NCI-H1436 (cell line): ENCODE measurements at regions not wholly inside any gene's neighbourhood (a gene's known extent, or its start where the extent isn't known, plus 50 kb on each side); places are given as distances from the start of the nearest gene placed in this dataset.
"Not testable (repeated sequence)": the region's sequence is repeated elsewhere in the genome, so short reads cannot be mapped to it uniquely, and the experiment has no call there.

Experiments
- DNase-seq: peaks from one replicate; lab custom pipeline; 2025; lab: John Stamatoyannopoulos, UW

DNA sequence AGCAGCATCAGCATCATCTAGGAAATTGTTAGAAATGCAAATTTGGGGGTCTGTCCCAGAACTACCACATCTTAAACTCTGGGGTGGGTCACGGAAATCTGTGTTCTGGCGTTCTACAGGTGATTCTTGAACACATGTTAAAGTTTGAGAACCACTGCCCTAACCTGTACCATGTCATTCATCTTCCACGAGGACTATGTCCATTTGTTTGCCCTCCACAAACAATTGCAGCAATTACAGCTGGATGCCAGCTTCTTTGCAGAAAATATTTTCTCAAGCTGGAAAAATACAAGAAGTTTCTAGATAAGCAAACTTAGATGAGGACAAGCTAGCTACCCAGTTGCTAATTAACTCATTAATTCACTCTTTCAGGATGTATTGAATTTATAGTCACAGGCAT is 54.1 kb downstream of the MAFB start:
- DNase-seq, result no peak

DNA sequence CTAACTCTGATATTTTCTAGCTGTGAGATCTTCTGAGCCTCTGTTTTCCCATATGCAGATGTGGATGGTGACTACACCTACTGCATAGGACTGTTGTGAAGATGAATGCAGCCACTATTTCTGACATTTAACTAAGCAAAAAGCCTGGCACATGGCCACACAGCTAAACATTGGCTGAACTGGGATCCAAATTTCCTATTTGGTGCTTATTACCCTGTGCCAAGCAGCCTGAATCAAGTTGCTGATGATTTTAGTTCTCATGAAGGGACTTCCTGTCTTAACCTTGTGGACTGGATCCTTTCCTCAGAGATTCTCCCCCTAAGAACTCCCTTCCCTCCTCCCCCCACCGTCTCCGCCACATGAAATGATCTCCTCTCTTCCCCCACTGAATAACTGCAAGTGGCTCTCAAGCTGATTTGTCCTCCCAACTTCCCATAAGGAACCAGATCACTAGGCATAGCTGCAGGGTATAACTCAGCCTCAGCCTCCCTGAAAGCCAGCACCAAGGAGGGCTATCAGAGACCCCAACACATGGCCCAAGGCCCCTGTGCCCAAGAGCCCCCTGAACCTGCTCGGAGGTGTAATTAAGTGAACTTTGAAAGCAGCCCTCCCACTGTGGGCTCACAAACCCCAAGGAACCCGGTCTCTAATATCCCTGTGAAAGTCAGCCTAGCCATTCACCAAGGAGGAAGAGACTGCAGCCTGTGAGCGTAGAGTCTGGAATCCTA is 55.7 kb downstream of the MAFB start:
- no peak for DNase-seq

DNA sequence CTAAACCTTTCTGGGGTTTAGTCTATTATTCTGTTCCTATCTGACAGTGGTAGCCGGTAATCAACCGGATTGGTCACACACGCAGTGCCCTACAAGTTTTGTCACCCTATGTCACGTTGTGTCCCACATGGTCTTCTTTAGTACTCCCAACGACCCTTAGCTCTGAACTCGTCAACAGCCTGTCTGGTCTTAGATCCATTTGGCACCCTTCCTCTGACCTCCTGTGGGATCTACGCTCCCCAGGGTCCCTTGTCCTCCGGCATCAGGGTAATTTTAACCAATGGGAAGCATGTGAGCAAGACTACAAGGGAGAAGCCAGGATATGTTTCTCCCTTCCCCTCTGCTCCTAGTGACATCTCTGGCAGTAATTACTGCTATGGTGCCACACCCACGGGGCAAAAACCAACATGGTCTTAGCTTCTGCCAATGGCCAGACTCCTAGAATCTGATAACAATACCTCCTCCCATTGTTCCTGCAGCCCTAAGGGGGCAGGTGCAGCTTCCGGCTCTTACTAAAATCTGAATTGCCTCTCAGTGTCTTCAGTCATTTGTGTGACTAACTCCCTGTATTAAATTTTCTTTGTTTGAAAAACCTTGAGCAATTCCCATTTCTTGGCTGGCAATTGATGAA is 56.6 kb downstream of the MAFB start:
- DNase-seq, result no peak

DNA sequence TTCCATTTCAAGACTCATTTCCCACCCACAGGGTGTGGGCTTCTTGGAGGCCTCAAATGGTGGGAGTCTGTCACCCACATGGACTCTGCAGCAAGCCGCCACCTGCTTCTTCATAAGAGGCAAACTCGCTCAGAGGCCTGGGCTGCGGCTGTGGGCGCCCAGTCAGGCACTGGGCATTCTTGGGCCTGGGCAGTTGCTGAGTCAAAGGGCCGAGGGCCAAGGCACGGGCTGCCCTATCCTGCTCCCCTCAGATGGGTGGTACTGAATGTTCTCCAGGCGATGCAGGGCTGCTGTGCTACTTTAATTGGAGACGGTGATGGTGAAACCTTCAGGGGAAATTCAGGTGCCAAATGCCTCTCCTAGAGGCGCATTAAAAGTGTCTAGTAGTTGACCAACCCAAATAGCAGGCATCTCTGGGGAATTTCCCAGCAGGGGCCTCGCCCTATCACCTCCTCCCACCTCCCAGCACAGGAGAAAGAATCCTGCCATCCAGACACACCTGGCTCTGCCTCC is 57.9 kb downstream of the MAFB start:
- no peak for DNase-seq

DNA sequence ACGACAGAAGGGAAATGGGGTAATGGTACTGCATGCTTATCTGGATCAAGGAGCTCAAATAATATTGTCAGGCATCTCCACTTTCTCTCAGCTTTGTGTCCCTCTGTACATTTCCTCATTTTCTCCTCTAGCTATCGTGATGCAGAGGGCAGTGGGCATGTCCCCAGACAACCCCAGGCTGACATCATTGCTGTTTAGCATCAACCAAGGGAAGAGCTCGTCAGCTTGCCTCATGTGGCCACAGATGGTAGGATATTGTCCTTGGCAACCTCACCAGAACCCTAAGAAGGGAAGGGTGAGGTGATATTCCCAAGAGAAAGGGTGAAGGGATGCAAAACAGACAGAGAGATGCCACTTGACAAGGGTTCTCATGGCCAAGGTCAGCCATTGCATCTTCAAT is 58.3 kb downstream of the MAFB start:
- no peak for DNase-seq

DNA sequence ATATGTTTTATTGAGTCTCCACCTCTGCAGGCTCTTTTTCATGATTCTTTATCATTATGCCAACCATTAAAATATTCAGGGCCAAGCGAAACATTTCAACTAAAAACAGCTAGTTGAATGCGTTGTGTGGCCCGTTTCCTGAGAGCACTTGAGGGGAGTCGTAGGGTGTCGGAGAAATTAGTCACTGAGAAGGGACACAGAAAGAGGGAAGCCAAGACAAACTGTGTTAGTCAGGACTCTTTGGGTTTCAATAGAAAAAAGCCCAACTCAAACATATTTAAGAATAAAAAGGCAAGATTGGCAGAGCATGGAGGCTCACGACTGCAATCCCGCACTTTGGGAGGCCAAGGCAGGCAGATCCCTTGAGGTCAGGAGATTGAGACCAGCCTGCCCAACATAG is 58.9 kb downstream of the MAFB start:
- no peak for DNase-seq

DNA sequence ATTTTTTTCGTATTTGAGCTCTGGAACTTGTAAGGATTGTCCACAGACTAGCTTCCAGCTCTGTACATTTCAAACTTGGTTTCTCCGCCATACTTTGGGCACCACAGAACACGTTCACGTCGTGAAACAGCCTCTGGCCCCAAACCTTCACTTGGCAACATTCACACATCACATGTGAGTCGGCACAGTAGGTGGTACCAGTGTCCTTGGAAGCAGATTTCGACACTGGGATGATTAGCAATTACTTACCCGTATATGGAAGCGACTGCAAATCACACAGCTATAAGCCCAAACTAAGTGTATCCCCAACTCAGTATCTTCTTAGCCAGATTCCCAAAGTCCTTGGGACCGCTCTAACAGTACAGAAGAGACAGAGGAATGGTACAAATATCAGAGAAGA is 60.2 kb downstream of the MAFB start:
- no peak for DNase-seq

DNA sequence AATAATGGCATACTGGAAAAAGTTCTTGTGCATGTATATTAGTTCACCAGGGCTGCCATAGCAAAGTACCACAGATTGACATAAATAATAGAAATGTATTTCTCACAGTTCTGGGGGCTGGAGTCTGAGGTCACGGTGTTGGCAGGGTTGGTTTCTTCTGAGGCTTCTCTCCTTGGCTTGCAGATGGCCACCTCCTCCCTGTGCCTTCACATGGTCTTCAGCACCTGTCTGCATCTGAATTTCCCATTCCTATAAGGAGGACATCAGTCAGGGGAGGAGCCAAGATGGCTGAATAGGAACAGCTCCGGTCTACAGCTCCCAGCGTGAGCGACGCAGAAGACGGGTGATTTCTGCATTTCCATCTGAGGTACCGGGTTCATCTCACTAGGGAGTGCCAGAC is 70.0 kb downstream of the MAFB start:
- DNase-seq, result not testable (repeated sequence)

DNA sequence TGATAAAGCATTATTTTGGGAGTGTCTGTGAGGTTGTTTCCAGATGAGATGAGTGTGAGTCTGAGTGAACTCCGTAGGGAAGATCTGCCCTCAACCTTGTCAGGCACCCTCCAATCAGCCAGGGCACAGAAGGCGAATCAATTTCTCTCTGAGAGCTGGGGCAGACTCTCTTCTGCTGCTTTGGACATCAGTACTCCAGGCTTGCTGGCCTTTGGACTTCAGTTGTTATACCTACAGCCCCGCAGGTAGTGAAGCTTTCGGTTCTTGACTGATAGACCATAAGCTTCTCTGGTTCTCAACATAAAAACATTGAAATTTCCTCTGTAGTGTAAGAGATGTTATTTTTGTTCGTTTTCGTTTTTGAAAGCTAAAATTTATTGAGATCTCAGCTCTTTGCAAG is 71.4 kb downstream of the MAFB start:
- no peak for DNase-seq

DNA sequence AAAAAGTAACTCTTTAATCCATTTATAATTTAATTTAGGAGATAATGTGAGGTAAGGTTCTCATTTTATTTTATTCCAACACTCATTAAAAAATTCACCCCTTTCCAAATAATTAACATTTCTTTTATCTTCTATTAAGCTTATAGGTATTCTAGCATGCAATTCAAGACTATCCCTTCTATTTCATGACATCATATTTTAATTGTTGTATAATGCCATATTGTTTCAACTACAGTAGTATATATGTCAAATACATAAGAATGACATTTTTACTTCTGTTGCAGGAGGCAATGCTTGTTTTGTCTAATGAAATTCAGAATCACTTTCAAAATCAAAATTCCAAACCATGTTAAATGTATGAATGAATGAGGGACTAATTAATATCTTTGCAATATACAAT is 76.2 kb downstream of the MAFB start:
- no peak for DNase-seq

DNA sequence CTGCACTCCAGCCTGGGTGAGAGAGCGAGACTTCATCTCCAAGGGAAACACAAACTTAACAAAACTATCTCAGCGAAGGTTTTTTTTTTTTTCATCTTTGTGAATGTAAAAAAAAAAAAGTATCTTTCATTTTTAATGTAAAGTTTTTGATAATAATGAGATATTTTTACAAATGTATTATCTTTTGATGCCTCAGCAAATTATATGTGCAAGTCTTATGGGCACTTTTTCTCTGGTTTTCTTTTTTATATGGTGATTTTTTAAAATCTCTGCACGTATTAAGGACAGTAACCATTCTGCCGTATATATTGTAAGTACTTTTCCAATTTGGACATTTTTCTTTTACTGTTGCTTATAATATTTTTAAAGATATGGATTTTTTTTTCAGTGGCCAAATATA is 76.8 kb downstream of the MAFB start:
- DNase-seq, result no peak

DNA sequence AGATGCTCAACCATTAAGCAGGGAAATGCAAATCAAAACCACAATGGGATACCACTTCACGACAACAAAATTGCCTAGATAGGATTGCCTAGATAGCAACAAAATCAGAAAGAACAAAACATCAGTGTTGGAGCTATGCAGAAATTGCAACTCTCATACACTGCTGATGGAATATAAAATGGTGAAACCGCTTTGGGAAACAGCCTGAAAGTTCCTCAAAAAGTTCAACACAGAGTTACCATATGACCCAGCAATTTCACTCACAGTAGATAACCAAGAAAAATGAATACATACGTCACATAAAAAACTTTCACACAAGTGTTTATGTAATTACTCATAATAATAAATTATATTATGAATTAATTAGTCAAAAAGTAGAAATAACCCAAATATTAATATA is 78.3 kb downstream of the MAFB start:
- no peak for DNase-seq

DNA sequence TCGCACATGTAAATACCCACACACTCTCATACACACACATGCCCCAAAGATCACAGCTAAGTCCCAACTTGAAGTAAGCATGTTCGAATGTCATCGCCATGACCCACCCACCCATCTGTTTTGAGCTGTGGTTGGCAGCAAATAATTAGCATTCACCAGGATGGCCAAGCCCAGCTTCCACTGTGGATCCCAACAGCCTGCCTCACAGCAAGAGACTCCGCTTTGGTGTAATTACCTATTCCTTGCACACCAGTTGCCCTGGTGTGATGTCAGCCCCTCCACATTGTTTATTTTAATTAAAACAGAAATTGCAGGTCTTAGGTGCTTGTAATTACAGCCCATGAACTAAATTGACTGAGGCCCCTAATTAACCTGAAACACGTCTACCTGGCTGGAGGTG is 81.1 kb downstream of the MAFB start:
- DNase-seq, result no peak

DNA sequence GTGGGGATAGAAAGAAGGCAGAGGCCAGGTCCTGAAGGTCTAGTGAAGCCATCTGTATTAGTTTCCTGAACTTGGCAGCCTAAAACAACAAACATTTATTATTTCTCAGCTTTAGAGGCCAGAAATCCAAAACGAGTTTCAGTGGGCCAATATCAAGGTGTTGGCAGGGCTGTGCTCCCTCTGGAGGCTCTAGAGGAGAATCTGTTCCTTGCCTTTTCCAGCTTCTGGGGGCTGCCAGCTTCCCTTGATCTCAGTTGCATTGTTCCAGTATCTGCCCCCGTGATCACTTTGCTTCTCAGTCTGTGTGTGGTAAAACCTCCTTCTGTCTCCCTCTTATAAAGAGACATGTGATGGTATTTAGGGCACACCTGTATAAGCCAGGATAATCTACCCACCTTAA is 82.4 kb downstream of the MAFB start:
- DNase-seq, result no peak

DNA sequence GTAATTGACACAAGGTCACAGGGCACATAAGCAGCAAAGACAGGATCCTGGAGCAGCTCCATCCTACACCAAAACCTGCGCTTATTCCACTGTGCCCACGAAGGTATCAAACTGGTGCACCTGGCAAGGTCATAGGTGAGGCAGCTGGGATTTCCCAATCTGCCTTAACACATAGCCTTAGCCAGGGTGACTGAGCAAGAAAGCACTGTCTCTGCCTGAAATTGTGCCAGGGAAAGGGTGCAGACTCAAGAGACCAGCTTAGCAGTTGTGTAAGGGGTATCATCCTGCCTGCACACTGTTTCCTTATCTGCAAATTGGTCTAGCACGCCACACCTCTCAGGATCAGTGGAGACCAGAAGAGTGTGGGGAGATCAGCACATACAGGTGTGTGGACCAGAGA is 82.8 kb downstream of the MAFB start:
- DNase-seq, result no peak

DNA sequence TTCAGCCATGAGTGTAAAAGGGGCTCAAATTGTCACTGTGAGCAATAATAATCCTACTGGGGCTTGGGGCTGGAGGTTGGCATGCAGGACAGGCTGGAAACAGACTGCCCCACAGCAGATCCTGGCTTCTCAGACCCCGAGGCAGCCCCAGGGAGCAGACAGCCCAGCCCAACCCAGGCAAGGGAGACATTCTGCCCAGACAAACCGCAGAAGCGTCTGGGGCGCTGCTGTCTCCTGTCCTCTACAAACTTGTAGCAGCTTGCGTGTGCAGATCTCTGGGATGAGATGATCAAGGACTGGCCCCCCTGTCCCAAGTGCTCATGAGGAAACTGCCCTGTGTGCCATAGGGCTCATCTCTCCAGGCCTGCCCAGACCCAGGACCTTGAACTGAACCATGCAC is 84.6 kb downstream of the MAFB start:
- DNase-seq, result no peak

DNA sequence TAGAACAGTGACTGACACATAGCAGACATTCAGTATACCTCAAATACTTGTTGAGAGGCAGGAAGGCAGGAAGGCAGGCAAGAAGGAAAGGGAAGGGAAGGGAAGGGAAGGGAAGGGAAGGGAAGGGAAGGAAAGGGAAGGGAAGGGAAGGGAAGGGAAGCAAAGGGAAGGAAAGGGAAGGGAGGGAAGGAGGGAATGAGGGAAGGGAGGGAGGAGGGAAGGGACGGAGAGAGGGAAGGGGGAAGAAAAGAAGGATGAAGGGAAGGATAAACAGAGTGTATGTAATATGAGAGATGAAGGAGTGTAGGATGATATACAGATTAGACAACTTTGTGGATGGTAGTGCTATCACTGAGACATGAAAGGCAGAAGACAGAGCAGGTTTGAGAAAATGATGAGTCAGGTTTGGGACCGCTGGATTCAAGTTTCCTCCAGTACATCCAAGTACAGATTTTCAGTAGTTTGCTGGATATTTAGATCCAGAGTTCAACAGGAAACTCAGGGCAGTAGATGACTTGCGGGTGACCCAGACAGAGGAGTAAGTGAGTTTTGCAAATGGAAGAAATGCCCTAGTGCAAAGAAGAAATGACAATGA is 85.9 kb downstream of the MAFB start:
- DNase-seq, result no peak

DNA sequence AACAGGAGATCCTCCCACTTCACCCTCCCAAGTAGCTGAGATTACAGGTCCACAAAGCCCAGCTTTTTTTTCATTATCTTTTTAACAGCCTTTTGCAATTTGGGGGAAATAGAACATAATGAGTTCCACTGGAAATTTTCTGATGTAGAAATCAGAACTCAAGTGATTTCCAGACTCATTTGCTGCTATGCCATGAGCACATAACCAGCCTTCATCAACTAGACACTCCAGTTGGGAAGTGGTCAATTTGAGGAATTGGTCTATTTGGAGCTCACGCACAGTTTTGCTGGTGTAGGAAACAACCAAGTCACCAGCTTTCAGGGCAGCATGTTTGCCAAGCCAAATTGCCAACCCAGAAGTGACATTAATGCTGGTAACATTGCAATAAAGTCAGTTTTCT is 86.7 kb downstream of the MAFB start:
- no peak for DNase-seq

DNA sequence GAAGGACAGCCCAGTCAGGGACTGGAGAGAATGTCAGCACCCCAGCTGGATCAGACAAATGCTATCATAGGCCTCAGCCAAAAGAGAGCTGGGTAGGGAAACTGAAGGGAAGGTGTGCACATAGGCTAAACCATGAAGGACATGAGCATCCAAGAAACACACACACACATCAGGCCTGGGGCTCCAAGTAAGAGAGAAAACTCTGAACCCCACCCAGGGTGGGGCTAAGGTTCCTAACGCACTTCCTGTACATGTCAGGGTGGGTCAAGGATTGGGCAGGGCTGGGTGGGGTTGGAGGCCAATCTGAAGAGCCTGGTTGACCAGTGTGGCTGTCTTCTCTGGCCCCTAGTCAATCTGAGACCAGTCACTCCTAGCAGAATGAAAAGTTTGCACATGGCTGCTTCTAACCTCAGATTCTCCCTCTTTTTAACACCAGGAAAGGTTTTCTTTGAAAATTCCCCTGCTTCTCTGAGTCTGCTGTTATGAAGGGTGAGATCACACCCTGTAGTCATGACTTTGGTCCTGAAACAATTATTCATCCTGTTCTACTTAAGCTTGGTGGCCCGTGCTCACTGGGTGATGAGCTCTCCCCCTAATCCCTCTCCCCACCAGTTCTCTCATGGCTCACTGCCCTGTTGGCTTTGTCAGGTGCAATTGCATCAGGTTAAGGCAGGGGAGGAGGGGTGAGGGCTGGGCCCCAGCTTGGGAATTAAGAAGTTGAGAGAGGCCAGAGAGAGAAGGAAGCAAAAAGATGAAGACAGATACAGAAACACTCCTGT is 88.4 kb downstream of the MAFB start:
- no peak for DNase-seq

DNA sequence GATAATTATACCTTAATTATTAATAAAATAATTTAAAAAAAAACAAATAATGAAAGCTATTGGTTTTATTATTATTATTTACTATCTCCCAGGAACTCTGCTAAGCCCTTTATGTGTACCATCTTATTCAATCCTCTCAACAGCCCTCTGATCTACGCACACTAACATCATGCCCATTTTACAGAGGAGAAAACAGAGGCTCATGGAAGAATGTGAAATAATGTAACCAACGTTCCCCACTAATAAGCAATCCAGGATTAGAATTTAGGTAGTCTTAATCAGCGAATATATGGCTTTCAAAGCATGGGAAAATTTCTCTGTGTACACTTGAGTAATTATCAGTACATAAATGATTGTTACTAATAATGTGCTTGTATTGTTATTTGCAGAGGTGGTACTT is 89.0 kb downstream of the MAFB start:
- no peak for DNase-seq

DNA sequence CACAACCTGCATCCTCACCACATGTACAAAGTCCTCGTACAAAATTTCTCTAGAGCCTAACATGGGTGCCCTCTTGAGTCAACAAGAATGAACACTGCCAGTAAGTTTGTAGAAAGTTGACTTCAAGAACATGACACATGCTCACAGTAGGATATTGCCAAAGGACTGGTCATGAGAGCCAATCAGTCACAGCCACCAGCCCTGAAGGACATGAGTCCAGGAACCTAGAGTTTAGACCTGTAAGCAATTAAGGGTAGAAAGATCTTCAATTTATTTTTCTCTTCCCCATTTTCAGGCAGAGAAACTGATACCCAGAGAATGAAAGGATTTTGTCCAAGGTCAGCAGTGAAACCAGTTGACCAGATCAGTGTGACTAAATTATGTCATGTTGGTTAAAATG is 96.1 kb downstream of the MAFB start:
- no peak for DNase-seq

DNA sequence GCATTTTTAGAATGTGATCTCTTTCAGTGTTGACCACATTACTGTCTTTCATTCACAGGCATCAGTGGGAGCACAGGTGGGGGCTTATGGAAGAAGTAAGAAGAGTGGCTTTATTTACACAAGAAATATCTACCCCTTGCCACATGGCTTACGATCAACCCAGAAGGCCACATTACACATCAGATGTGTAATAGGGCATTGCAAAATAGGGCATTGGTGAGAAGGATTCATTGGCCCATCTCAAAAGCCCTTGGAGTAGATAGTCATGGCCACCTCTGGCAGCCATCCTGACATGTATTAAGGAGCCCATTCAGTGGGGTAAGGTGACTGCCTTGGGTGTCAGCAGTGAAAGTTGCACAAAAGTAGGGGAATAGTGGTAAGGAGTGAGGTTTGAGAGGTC is 97.5 kb downstream of the MAFB start:
- no peak for DNase-seq

DNA sequence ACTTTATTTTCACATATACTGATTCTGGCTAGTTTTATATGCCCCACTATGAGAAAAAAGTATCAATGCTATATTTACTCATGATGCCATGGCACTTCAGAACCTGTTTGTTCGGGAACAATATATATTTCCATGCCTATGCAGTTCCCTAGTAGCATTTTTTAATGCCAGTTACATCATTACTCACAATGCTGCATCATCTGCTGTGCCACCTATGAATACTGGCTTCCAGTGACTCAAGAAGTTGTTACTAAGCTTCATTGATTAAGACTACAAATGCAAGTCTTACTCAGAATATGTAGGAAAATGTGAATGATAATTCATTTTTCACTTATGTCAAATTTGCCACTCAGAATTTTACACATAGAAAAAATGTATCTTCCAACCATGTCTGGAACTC is 97.9 kb downstream of the MAFB start:
- no peak for DNase-seq
